NCI-H2107 treated with DMSO at 0.1 percent for 48 hours (cell line): ENCODE measurements at regions not wholly inside any gene's neighbourhood (a gene's known extent, or its start where the extent isn't known, plus 50 kb on each side); places are given as distances from the start of the nearest gene placed in this dataset.
"Not testable (repeated sequence)": the region's sequence is repeated elsewhere in the genome, so short reads cannot be mapped to it uniquely, and the experiment has no call there.

Experiments used
- DNase-seq: peaks from one replicate; lab custom pipeline; 2025; ENCODE audit not compliant: unreplicated experiment; lab: John Stamatoyannopoulos, UW

DNA sequence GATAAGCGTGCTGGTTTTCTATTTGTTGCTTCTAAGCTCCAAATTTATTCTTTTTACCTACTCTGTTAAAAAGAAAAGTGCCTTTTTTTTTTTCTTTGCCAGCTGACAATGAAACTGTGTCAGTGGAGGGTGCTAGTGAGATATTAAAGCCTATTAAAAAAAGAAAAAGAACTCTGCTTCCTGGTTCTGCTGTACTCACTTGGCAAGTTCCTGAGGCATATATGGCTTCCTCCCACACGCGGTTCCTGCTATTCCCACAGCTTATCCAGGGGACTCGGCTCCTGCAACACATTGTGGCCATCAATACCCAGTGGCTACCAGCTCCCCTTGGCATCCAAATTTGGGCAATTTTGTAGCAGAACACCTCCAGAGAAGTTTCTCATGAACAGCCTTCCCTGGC, 1977.7 kb upstream of the CDH9 start:
- no peak for DNase-seq

DNA sequence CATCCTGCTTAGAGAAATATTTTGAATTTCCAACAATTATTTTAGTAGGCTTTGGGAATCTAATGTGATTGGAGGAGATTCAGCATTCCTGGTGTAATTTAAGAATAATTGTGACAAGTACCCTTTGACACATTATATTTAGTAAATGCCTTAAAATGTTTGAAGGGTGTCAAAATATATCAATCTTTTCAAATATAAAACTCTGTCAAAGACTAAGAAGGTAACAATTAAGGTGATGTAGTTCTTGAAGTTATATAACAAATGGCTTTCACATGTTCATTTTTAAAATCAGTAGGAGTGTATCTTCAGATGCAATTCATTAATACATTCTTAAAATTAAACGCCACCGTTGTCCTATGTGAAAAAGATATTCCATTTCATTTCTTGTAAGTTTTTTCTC, 1977.1 kb upstream of the CDH9 start:
- no peak for DNase-seq

DNA sequence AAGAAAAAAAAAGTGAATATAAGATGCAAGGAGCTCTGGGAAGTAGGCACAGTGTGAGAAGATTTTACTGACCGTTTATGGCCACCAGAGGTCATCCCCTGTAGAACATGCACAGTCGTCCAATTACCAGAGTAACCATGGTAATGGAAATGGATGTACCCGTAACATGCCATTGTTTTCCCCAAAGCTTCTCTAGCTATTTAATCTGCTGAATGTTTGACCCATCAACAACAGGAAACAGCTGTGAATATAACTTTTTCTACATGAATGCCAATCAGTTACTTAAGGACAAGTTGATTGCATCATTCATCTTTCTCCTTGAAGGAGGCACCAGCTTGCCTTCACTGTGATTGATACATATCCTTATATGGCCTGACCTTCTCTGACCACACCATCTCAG, 1967.0 kb upstream of the CDH9 start:
- DNase-seq = no peak

DNA sequence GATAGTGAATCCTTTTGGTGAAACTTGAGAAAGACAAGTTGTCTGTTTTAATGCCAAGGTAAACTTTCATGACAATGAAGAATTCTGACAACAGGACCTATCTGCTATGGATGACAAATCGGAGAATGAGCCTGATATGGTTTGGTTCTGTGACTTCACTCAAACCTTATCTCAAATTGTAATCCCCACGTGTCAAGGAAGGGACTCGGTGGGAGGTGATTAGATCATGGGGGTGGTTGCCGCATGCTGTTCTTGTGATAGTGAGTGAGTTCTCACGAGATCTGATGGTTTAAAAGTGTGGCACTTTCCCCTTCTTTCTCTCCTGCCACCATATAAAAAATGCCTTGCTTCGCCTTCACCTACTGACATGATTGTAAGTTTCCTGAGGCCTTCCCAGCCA, 1964.1 kb upstream of the CDH9 start:
- no peak for DNase-seq

GRCh38 chr5:29001666-29002065, 1963.3 kb upstream of the CDH9 start:
- no peak for DNase-seq

DNA sequence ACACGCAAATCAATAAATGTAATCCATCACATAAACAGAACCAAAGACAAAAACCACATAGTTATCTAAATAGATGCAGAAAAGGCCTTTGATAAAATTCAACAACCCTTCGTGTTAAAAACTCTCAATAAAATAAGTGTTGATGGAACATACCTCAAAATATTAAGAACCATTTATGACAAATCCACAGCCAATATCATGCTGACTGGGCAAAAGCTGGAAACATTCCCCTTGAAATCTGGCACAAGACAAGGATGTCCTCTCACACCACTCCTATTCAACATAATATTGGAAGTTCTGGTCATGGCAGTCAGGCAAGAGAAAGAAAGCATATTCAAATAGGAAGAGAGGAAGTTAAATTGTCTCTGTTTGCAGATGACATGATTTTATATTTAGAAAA, 1946.3 kb upstream of the CDH9 start:
- no peak for DNase-seq

DNA sequence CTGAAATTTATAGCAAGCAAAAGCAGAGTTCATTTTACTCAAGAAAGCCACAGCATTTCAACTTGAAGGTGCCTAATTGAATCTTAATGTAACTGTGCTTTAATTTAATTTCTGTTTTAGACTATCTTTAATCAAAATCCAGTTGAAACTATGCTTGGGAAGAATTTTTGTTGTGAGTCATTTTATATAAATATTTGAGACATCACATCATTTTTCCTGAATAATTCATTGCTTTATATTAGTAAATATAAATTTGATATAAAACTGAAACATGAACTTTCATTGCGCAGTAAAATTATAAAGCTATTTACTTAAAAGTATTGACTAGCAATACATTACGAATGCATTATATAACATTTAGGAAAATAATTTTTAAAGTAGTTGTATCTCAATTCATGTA, 1937.1 kb upstream of the CDH9 start:
- no peak for DNase-seq

- DNase-seq = no peak
Observed at GRCh38 chr5:28967848-28968247, 1929.5 kb upstream of the CDH9 start.

GRCh38 chr5:28961816-28962215, 1923.4 kb upstream of the CDH9 start:
- DNase-seq = no peak

- no peak for DNase-seq
Observed at GRCh38 chr5:28958581-28958980, 1920.2 kb upstream of the CDH9 start.

DNA sequence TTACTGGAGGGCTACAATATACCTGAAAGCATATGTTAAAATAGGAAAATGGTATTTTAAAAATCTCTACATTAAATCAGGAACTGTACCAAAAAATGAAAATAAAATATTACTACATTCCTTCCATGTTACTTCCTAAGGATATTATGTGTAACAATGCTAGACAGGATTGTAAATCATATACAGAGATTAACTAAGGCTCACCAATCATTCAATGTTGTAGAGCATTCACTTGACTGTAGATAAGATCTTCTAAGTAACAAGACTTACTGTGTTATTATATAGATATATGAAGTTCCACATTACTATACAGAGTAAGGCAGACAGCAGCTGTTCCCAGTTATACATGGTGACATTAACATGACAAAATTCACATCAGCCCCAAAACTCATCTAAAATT, 1919.1 kb upstream of the CDH9 start:
- DNase-seq = no peak

DNA sequence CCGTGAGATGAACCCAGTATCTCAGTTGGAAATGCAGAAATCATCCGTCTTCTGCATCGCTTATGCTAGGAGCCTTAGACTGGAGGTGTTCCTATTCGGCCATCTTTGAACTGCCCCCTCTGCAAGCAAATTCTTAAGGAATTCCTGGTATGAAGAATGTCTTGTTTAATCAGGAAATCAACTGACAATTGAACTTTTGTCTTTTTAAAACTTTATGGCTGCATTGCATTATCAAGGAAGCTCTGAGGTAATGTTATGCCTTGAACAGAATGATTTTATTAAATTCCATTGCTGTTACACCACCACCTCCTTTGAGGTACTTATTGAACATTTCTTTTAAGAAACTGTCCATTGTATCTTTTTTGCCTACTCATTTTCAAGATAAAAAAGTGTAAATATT, 1915.7 kb upstream of the CDH9 start:
- DNase-seq = no peak

- DNase-seq = no peak
Observed at GRCh38 chr5:28947865-28948264, 1909.5 kb upstream of the CDH9 start.

DNA sequence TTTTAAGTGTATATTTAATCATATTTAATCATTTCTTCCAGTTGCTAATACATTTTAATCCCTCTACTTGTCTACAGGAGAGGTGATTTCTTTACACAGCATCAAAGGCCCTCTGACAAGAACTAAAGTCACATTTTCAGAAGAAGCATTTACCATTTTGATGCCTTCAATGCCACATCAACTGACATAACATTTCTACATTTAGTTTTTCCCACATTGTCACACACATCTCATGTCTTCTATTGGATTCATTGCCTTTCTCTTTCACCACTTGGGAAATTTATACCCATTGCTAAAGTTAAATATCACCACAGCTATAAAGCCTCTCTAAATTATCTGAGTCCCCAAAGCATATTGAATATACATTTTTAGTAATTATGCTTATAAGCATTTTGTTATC, 1907.5 kb upstream of the CDH9 start:
- DNase-seq = no peak

DNA sequence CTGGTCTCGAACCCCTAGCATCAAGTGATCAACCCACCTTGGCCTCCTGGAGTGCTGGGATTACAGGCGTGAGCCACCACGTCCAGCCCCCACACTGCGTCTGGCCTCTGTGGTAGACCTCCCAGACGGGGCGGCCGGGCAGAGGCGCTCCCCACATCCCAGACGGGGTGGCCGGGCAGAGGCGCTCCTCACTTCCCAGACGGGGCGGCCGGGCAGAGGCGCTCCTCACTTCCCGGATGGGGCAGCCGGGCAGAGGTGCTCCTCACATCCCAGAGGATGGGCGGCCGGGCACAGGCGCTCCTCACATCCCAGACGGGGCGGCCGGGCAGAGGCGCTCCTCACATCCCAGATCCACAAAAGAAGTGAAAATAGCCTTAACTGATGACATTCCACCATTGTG, 1891.0 kb upstream of the CDH9 start:
- not testable (repeated sequence) for DNase-seq

- not testable (repeated sequence) for DNase-seq
Observed at GRCh38 chr5:28928327-28928790, 1890.0 kb upstream of the CDH9 start.

DNA sequence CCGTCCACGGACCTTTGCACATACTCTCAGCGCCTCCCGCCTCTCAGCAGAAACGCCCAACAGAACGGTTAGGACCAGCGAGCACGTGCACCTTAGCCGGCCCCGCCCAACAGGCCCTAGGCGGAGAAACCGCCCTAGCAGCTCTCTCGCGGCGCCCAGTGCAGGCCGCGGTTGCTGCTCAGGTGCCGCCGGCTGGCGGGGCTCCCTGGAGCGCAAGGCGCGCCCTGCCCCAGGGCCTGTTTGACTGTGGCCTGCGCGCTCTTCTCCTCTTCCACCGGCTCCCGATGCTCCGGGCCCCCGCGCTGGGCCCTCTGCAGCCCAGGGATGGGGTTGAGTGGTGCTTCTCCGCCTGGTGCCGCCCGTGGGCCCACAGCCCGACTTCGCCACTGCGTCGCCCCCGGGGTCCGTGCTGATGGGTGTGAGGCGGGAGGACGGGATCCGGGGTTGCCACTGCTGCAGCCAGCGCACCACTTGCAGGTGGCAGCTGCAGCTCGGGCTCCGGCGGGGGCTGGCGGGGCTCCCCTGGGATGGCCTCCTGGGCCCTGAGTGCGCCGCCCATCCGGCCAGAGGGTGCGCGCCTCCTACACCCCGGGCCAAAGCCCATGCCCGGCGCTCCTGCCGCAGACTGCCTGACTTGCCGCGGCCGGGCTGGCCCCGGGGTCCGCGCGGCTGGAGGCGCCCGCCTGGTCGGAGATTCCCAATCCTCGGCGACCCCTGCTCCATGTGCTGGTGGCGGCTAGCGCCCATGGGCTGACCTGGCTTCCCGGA, 1889.4 kb upstream of the CDH9 start:
- no peak for DNase-seq

- DNase-seq = no peak
Observed at GRCh38 chr5:28926422-28926821, 1888.0 kb upstream of the CDH9 start.

- DNase-seq = no peak
Observed at GRCh38 chr5:28917631-28918030, 1879.2 kb upstream of the CDH9 start.

- no peak for DNase-seq
Observed at GRCh38 chr5:28914297-28914696, 1875.9 kb upstream of the CDH9 start.

- DNase-seq = no peak
Observed at GRCh38 chr5:28903643-28904042, 1865.3 kb upstream of the CDH9 start.

- no peak for DNase-seq
Observed at GRCh38 chr5:28896949-28897348, 1858.6 kb upstream of the CDH9 start.

GRCh38 chr5:28880936-28881335, 1842.5 kb upstream of the CDH9 start:
- no peak for DNase-seq
